ENCODE measurements at regions not wholly inside any gene's neighbourhood (a gene's known extent, or its start where the extent isn't known, plus 50 kb on each side); places are given as distances from the start of the nearest gene placed in this dataset.
"Not testable (repeated sequence)": the region's sequence is repeated elsewhere in the genome, so short reads cannot be mapped to it uniquely, and the experiment has no call there.

- TF ChIP-seq YY1 (tag by site-specific recombination; IDR thresholded peaks at IDR 0.05); ZSCAN16 (tag by site-specific recombination; IDR thresholded peaks at IDR 0.05); ZNF747 (tag by site-specific recombination; IDR thresholded peaks at IDR 0.05); CTCF (tag by site-specific recombination; IDR thresholded peaks at IDR 0.05); ZNF362 (tag by site-specific recombination; IDR thresholded peaks at IDR 0.05); ZNF449 (tag by site-specific recombination; IDR thresholded peaks at IDR 0.05); ZNF792 (tag by site-specific recombination; IDR thresholded peaks at IDR 0.05); ZNF580 (tag by site-specific recombination; IDR thresholded peaks at IDR 0.05); PBX3 (CRISPR knock-in tag; IDR thresholded peaks at IDR 0.05); ZEB2 (tag by site-specific recombination; IDR thresholded peaks at IDR 0.05); SETDB1 (IDR thresholded peaks at IDR 0.05; ENCODE audit: insufficient read length, low read length); ZNF704 (tag by site-specific recombination; IDR thresholded peaks at IDR 0.05); ZNF670 (tag by site-specific recombination; IDR thresholded peaks at IDR 0.05; ENCODE audit: low read depth); ZBTB17 (tag by site-specific recombination; IDR thresholded peaks at IDR 0.05): not testable (repeated sequence)
Measured at GRCh38 chr4:100006161-100006560, 56.1 kb upstream of the H2AZ1 start.

All from HEK293 (cell line).